ENCODE measurements at regions not wholly inside any gene's neighbourhood (a gene's known extent, or its start where the extent isn't known, plus 50 kb on each side); places are given as distances from the start of the nearest gene placed in this dataset.

GRCh38 chr10:53091574-53091973 is 319.0 kb upstream of the MBL2 start:
- TF ChIP-seq CTCF (IDR thresholded peaks at IDR 0.05; ENCODE audit: insufficient read depth, low read length, poor library complexity, severe bottlenecking) (no peak), EZH2phosphoT487 (conservative IDR thresholded peaks at IDR 0.05; ENCODE audit: low read length) (no peak)

Data from SU-DHL-6 (cell line).